GM19395 (cell line): ENCODE measurements at regions not wholly inside any gene's neighbourhood (a gene's known extent, or its start where the extent isn't known, plus 50 kb on each side); places are given as distances from the start of the nearest gene placed in this dataset.

Experiments
- ATAC-seq: cut with Tn5 transposase; IDR thresholded peaks from one replicate; pipeline ENCODE4 v1.9.1; 2021; ENCODE audit warnings: mild to moderate bottlenecking, moderate library complexity; ENCODE audit not compliant: unreplicated experiment

DNA sequence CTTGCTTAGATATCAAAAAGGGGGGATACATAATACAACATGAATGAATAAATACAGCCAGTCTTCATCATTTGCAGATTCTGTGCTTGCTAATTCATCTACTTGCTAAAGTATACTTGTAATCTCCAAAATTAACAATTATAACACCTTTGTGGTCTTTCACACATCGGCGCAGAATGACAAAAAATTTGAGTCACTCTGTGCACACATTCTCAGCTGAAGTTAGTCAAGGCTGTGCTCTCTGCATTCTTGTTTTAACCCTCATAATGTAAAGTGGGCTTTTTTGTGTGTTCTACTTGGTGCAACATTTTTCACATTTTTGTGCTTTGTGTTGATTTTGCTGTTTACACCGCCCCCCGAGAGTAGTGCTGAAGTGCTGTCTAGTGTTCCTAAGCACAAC is 65.8 kb upstream of the GPRIN3 start:
- no peak for ATAC-seq

DNA sequence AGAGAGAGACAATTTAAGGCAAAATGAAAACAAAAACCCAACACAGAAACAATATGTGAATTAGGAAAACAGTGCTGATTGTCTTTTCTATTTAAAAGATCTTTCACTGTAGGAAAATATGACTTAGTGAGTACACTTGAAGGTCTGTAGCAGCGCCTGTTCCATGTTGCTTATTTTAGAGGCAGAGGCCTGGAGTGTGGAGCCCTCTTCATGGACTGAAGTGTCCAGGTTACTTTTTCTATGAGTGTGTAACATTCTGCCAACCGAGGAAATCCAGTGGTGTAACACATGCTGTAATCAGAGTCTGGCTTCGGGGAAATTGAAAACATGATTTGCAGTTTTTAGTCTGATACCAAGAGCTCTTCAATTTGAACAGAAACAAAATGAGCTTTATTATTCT is 64.0 kb upstream of the GPRIN3 start:
- no peak for ATAC-seq

DNA sequence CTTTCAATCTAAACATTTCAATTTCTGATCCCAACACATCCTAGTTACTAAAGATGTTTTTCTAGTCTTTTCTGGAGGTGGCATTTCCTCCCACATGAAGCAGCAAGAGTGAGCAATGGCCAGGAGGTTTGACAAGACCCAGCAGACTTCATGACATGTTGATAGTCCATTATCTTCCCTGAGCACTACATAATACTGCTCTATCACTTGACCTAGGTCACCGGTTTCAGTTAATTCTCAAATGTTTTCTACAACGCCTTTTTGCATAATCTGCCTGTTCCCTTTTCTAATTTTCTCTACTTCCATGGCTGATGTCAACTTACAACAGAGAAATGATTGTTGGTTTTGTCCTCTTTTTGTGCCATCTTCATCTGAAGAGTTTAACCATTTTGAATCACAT is 62.0 kb upstream of the GPRIN3 start:
- ATAC-seq, result no peak

DNA sequence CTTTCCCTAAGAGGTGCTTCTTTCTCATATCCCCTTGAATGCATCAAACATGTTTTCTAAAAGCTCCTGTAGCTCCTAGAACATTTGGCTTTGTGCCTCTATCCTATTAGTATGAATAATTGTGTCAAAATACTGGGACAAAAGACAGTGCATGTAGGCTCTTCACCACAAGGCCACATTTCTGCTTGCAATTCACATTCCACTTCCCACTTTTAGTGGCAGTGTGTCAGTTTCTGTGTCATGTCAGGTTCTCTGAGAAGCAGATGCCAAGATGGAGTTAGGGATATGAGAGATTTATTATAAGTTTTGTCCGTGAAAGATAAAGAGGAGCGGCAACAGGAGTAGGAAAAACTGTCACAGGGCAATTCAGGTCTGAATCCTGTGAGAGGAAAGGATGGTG is 61.3 kb upstream of the GPRIN3 start:
- no peak for ATAC-seq

DNA sequence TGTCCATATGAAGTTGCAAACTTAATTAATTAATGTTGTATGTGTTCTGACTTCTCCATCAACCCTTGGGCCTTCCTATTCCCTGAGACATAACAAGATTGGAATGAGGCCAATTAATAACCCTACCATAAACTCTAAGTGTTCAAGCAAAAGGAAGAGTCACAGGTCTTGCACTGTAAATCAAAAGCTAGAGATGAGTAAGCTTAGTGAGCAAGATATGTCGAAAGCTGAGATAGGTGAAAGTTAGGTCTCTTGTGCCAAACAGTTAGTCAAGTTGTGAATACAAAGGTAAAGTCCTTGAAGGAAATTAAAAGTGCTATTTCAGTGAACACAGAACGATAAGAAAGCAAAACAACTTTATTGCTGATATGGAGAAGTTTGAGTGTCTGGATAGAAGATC is 58.2 kb upstream of the GPRIN3 start:
- ATAC-seq, result no peak

DNA sequence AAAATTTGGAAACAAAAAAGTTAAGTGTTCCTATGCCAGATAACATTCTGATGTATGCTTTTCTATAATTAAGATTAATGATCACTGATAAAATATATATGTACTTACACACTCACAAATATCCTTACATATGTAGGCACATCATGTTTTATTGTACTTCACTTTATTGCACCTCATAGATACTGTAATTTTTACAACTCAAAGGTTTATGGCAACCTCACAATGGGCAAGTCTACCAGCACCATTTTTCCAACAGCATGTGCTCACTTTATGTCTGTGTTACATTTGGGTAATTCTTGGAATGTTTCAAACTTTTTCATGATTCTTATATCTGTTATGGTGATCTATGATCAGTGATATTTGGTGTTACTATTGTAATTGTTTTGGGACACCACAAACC is 57.8 kb upstream of the GPRIN3 start:
- ATAC-seq, result no peak

DNA sequence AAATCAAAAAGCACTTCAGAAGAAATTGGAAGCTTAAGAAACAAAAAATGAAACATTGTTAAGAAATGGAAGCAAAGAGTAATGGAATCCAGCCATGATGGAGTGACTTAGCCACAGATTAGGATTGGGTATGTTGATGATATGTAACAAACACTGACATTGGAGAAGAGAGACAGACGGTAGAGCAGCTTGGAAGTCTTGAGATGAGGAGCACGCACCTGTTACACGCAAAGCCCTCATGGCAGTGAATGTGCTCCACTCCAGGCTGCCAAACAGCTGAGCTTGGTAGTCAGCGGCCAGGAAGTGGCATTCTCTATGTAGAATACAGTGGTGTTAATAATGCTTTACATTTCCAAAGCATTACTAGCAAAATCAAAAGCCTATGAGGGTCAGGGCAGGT is 56.9 kb upstream of the GPRIN3 start:
- no peak for ATAC-seq

DNA sequence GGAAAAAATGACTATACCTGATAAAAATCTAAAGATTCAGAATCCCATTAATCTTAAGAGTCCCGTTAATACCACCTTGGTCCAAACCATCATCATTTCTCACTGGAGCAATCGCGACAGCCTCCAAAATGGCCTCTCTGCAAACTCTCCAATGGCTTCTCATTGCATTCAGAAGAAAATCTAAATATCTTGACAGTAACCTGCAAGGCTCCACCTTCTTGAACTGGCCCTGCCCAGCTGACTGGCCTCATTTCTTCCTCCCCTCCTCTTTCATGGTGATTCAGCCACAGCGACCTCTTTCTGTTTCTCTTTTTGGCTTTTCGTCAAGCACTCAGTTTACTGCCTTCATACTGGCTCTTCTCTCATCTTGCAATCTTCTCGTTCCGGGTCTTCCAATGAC is 56.2 kb upstream of the GPRIN3 start:
- ATAC-seq, result no peak

DNA sequence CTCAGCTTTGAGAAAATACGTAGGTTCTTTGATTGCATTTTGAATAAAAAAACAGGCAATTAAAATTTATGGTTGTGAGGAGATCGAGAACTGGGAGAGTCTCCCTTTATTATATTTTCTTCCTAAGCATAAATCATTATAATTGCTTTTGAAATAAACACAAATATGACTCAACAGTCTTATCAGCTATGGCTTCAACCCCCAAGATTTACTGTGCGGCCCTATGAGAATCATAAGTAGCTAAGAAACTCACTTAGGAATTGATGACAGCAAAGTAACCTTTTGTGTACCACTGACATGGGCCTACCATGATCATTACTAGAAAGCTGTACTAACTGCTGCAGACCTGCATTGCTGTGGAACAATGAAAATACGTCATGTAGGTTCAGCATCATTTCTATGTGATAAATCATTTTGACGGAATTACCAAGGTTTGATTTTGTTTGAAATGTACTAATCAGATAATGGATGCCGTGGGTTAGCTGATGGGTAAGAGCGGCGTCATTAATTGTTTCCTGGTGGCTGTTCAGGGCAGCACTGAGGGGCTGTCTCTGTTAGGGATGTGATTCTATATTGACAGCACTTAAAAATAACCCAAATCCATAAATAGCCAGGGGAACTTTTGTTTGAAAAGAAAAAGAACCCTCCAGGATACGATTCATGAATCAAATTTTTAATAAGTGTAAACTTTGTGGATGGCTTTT is 51.5 kb upstream of the GPRIN3 start:
- no peak for ATAC-seq

DNA sequence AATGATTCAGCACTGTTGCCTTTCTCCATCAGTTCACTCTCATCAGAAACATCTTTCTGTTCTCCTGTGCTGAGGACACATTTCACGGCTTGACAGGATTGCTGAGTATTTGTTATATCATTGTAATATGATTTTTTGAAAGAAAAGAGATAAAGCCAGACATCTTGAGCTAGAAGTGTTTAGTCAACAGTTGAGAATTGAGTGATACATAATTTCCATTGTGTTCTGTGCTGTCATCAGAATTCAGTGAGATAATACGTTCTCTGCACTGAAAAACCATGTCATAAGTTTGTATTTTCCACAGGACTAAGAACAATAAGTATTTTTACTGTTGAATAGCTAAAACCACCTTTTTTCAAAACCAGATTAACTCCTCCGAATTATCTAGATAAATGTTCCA is 50.2 kb upstream of the GPRIN3 start:
- ATAC-seq, result no peak
